Activated naive CD4-positive, alpha-beta T cell treated with anti-CD3 and anti-CD28 coated beads, Interleukin-2, amount 50 U/mL, for 72 hours (primary cell): ENCODE measurements at regions not wholly inside any gene's neighbourhood (a gene's known extent, or its start where the extent isn't known, plus 50 kb on each side); places are given as distances from the start of the nearest gene placed in this dataset.

Experiments used
- ATAC-seq, 2 donors: fragments of 150-1000 bp; cut with Tn5 transposase; 2 replicates each; pipeline ENCODE4 v1.10.0; 2021; ENCODE audit warnings: mild to moderate bottlenecking in 2 of 2, moderate library complexity in 2 of 2
- DNase-seq, 2 donors: peaks; one replicate each; pipeline ENCODE4 v3.0.0; 2021 to 2022; ENCODE audit warnings: low spot score in 2 of 2
- H3K27ac Mint-ChIP-seq, 2 donors: one replicate each; pipeline ENCODE4 v1.8.0; 2022; ENCODE audit warnings: mild to moderate bottlenecking in 2 of 2, mixed read lengths in 2 of 2
- H3K36me3 Mint-ChIP-seq, 2 donors: one replicate each; pipeline ENCODE4 v1.8.0; 2022; ENCODE audit warnings: mixed read lengths in 2 of 2
- H3K9me3 Mint-ChIP-seq, 2 donors: one replicate each; pipeline ENCODE4 v1.8.0; 2022; ENCODE audit warnings: mixed read lengths in 2 of 2

DNA sequence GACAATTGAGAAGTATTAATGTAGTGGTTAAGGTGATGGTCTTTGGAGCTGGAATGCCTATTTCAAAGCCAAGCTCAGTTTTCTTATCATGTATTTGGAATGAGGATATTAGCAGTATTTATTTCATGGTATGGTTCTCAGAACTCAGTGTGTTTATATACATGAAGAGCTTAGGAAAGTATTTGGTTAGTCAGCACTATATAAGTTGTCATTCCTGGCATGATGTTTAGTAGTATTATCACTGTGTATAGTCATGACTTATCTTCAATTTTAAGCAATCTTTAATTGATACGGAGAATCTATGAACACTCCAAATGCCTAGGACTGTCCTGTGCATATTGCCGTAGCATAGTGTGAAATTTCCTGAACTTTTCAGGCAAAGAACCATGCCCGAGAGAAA, 501.9 kb upstream of the USP24 start:
- Mint-ChIP-seq H3K27ac (no peak overlapping the region), H3K9me3 (no peaks in the 10 kb centered on the region), H3K36me3 (no peaks in the 10 kb centered on the region)
- no peak for ATAC-seq
- DNase-seq, result no peak

DNA sequence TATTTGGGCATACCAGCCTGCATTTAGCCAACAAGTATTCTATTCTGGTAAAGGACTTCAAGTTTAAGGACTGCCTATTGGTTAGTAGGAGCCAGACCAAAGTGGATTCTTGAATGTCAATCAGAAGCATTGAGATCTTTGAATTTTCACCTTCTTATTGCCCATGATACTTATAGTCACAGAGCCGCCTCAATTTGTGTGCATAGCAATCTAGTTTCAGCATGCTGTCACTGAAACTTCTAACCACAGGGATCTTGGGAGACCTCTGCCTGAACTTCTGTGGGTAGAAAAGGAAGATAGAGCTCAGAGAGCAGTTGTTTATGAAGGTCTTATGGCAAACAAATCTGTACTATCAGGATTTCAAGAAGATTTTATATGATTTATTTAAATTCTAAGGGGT, 501.4 kb upstream of the USP24 start:
- ATAC-seq (no peak), DNase-seq (no peak)
- Mint-ChIP-seq H3K36me3 (no peaks in the 10 kb centered on the region), H3K27ac (no peak overlapping the region), H3K9me3 (no peaks in the 10 kb centered on the region)

DNA sequence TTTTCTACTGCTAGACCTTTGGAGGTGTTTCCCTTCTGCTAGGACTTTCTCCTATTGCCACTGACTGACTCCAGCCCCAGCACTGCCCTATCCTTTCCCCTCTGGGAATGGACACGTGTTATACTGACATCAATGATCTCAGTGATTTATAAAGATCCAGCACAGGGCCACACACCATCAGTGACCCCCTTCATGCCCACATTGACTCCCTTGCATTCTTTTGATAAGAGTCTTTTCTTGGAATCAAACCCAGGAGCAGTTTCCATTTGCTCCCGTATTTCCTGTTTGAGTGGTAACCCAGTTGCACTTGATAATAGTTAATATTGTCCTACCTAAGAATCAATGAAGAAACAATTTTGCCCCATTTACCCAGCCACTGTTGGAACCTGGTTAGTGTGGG, 501.0 kb upstream of the USP24 start:
- H3K27ac Mint-ChIP-seq, result no peak overlapping the region
- no peak for ATAC-seq
- no peak for DNase-seq
- no peaks in the 10 kb centered on the region for H3K9me3 Mint-ChIP-seq
- no peaks in the 10 kb centered on the region for H3K36me3 Mint-ChIP-seq

- ATAC-seq (no peak), DNase-seq (no peak)
- no peaks in the 10 kb centered on the region for H3K9me3 Mint-ChIP-seq
- no peak overlapping the region for H3K27ac Mint-ChIP-seq
- H3K36me3 Mint-ChIP-seq, result no peaks in the 10 kb centered on the region
These were observed 499.1 kb upstream of the USP24 start for GRCh38 chr1:55714230-55714629.

- DNase-seq, result no peak
- Mint-ChIP-seq H3K27ac (no peak overlapping the region), H3K36me3 (no peaks in the 10 kb centered on the region), H3K9me3 (no peaks in the 10 kb centered on the region)
- no peak for ATAC-seq
These were observed 498.4 kb upstream of the USP24 start for GRCh38 chr1:55713516-55713915.

DNA sequence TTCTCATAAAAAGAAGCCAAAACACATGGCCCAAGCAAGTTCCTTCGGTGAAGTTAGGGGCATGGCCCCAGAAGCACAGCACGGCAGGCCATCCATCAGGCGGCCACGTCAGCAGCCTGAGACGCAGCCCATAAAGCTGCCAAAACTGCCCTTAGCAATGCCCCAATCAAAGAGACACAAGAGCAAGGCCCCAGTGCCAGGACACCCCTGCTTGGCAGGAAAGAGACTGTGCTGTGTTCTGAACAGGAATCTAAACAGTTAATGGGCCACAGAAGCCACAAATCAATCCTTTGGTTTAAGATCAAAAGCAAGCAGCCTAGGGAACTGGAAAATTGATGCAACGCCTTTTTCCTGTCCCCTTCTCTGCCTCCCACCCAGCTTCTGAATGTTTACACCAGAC, 497.0 kb upstream of the USP24 start:
- no peak overlapping the region for H3K27ac Mint-ChIP-seq
- ATAC-seq (no peak), DNase-seq (no peak)
- H3K9me3 Mint-ChIP-seq, result no peaks in the 10 kb centered on the region
- no peaks in the 10 kb centered on the region for H3K36me3 Mint-ChIP-seq

DNA sequence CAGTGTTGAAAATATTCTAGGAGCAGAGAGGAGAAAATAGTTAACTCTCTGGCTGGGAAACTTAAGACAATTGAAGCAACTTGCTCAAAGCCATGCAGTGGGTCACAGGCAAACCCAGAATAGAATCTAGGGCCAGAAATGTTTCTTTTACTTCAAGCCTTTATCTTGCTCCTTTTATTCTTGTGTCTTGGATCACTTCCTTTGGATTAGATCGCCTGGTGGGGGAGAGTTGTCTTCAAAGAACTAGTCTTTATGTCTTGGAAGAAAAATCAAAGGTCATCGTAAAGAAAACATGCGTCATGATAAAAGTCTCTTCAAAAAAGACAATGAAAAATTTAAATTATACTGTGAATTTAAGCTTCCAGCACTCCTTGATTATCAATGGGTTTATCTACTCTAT, 493.6 kb upstream of the USP24 start:
- no peaks in the 10 kb centered on the region for H3K36me3 Mint-ChIP-seq
- DNase-seq (no peak), ATAC-seq (no peak)
- H3K9me3 Mint-ChIP-seq, result no peaks in the 10 kb centered on the region
- H3K27ac Mint-ChIP-seq, result no peak overlapping the region

DNA sequence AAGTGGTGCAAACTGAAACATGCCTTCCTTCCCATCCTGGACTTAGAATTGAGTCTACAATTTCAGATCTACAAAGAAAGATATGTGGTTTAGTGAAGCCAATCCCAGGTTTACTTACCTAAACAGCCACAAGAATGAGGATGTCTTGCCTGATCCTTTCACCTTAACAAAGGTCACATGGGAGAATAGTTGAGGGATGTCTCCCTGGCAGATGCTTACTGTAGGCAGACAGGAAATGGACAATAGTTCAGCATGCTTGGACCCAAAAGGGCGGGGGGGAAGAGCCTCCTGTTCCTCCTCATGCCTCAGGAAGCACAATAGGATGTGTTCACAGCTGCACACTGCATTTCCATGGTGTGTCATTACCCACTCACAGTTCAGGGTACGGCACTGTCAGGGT, 492.7 kb upstream of the USP24 start:
- ATAC-seq (no peak), DNase-seq (no peak)
- Mint-ChIP-seq H3K27ac (no peak overlapping the region), H3K9me3 (no peaks in the 10 kb centered on the region), H3K36me3 (no peaks in the 10 kb centered on the region)

GRCh38 chr1:55707196-55707595, 492.0 kb upstream of the USP24 start:
- no peaks in the 10 kb centered on the region for H3K9me3 Mint-ChIP-seq
- ATAC-seq (no peak), DNase-seq (no peak)
- H3K36me3 Mint-ChIP-seq, result no peaks in the 10 kb centered on the region
- H3K27ac Mint-ChIP-seq, result no peak overlapping the region

GRCh38 chr1:55706397-55706796, 491.2 kb upstream of the USP24 start:
- no peak overlapping the region for H3K27ac Mint-ChIP-seq
- no peaks in the 10 kb centered on the region for H3K36me3 Mint-ChIP-seq
- no peak for ATAC-seq
- no peak for DNase-seq
- H3K9me3 Mint-ChIP-seq, result no peaks in the 10 kb centered on the region

DNA sequence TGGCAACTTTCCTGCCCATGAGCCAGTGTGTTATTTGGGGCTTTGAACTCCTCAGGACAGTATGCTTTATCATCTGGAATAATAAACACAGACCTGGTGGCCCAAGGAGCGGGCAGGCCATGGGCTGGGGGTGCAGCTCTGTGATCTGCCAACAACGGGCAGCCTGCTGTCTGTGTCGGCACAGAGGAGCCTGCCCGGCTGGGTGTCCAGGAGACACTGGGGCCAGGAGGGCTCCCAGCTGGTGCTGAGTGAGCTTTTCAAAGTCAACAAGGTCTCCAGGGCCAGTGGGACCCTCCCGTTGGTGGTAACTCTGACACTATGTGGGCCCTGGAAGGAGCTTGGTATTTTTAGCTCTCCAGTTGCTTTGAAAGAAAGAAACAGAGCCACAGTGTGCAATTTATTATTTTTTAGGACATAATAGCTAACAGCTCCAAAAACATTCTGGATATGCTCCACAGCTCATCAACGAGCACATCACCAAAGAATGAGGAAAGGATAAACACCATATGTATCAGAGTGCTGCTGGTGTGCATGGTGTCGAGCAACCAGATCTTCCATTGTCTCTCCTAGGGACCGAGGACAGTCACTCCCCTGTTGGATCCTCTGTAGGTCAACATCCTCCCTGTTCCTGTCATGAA, 488.7 kb upstream of the USP24 start:
- no peak for DNase-seq
- Mint-ChIP-seq H3K9me3 (no peaks in the 10 kb centered on the region), H3K36me3 (no peaks in the 10 kb centered on the region), H3K27ac (no peak overlapping the region)
- ATAC-seq, result no peak

DNA sequence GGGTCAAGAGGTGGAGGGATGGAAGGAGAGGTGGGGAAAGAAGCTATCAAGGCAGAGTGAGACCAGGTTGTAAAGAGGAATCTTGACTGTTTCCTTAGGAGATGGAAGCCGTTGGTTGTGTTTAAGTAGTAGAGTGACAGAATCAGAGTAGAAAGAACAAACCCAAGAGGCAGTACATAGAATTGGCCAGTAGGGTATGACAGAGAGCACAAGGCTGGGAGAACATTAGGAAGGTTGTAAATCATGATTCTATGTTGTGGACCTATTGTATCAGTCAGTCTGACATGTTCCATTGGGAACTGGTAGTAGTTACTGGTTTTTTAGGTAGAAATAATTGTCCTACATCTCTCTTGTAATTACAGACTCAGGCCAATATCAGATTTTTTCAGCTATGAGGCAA, 486.9 kb upstream of the USP24 start:
- no peaks in the 10 kb centered on the region for H3K9me3 Mint-ChIP-seq
- no peak overlapping the region for H3K27ac Mint-ChIP-seq
- DNase-seq (no peak), ATAC-seq (no peak)
- no peaks in the 10 kb centered on the region for H3K36me3 Mint-ChIP-seq

DNA sequence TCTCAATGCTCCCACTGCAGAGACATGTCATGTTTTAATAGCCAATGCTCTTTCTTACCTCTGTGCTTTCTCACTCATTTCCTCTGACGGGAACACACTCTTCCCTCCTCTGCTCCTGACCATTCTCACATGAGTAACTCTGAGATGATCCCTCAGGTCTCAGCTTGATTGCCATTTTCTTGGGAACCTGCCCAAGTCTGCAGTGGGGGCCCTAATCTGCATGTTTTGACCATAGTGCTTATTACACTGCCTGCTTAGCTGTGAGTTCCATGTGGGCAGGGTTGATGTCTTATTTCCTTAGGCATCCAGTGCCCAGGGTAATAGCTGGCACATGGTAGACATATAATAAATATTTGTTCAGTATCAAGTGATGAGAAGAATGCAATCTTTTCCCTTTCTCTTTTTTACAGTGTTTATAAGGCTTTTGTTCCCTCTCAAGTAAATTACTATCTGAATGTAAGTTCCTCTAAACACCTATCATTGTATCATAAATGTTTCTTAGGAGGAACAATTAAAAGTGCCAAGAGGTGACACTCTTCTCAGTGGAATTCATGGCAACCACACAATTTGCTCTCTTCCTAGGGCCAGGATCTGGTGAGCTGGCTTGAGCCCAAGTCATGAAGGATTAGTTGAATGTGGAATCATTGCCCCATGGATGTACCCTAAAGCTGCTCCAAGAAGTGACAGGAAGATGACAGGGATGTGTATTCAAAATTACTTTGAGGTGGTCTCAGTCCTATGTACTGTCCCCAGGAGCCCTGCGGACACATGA, 485.4 kb upstream of the USP24 start:
- Mint-ChIP-seq H3K9me3 (no peaks in the 10 kb centered on the region), H3K27ac (no peak overlapping the region), H3K36me3 (no peaks in the 10 kb centered on the region)
- ATAC-seq, result no peak
- no peak for DNase-seq

- DNase-seq, result no peak
- no peaks in the 10 kb centered on the region for H3K36me3 Mint-ChIP-seq
- no peak overlapping the region for H3K27ac Mint-ChIP-seq
- H3K9me3 Mint-ChIP-seq, result no peaks in the 10 kb centered on the region
- no peak for ATAC-seq
These were observed 484.1 kb upstream of the USP24 start for GRCh38 chr1:55699228-55699627.

GRCh38 chr1:55697997-55698535, 482.9 kb upstream of the USP24 start:
- Mint-ChIP-seq H3K9me3 (no peaks in the 10 kb centered on the region), H3K27ac (no peak overlapping the region), H3K36me3 (no peaks in the 10 kb centered on the region)
- DNase-seq (no peak), ATAC-seq (no peak)

GRCh38 chr1:55696891-55697290, 481.7 kb upstream of the USP24 start:
- Mint-ChIP-seq H3K9me3 (no peaks in the 10 kb centered on the region), H3K36me3 (no peaks in the 10 kb centered on the region), H3K27ac (no peak overlapping the region)
- ATAC-seq (no peak), DNase-seq (no peak)

- Mint-ChIP-seq H3K27ac (no peak overlapping the region), H3K9me3 (no peaks in the 10 kb centered on the region), H3K36me3 (no peaks in the 10 kb centered on the region)
- DNase-seq (no peak), ATAC-seq (no peak)
These were observed 481.1 kb upstream of the USP24 start for GRCh38 chr1:55696181-55696754.

DNA sequence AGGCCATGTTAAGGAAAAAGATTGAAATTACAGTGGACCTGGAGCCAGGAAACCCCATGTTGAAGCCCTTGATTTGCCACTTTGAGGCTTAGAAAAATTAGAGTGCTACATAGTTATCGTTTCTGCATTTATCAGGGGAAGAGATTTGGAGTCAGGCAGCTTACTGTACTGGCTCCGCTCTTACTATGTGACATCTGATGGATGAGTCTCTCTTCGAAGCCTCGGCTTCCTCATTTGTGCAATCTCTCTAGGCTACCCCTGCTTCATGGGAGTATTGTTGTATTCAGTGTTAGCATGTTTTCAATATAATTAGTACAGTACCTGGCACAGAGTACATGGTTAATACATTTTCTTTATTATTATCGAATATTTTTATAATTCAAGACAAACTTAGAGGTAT, 480.4 kb upstream of the USP24 start:
- Mint-ChIP-seq H3K36me3 (no peaks in the 10 kb centered on the region), H3K9me3 (no peaks in the 10 kb centered on the region), H3K27ac (no peak overlapping the region)
- DNase-seq (no peak), ATAC-seq (no peak)
